Activated CD4-positive, alpha-beta memory T cell treated with anti-CD3 and anti-CD28 coated beads for 36 hours (primary cell): ENCODE measurements at regions not wholly inside any gene's neighbourhood (a gene's known extent, or its start where the extent isn't known, plus 50 kb on each side); places are given as distances from the start of the nearest gene placed in this dataset.

Source experiments
- CTCF ChIA-PET: fragments of 350-600 bp; sonication (Branson Sonifier 250); formaldehyde crosslinking; loops from one replicate; lab custom pipeline; 2021; ENCODE audit warnings: antibody characterized with exemption, inconsistent platforms; lab: Charles Lee
- POLR2A ChIA-PET: fragments of 350-600 bp; sonication (Branson Sonifier 250); formaldehyde crosslinking; loops from one replicate; lab custom pipeline; 2021; ENCODE audit warnings: antibody characterized with exemption; lab: Charles Lee
- DNase-seq: peaks from one replicate; pipeline ENCODE4 v3.0.0-alpha.2; 2020
- H3K27ac Mint-ChIP-seq: one replicate; pipeline ENCODE4 v1.8.0; 2021; ENCODE audit warnings: mixed read lengths
- H3K27me3 Mint-ChIP-seq: one replicate; pipeline ENCODE4 v1.8.0; 2021; ENCODE audit warnings: mixed read lengths
- H3K36me3 Mint-ChIP-seq: one replicate; pipeline ENCODE4 v1.8.0; 2021; ENCODE audit warnings: mixed read lengths
- H3K4me1 Mint-ChIP-seq: one replicate; pipeline ENCODE4 v1.8.0; 2021; ENCODE audit warnings: low read depth, mixed read lengths
- H3K4me3 Mint-ChIP-seq: one replicate; pipeline ENCODE4 v1.8.0; 2021; ENCODE audit warnings: mild to moderate bottlenecking, mixed read lengths
- H3K9me3 Mint-ChIP-seq: one replicate; pipeline ENCODE4 v1.8.0; 2021; ENCODE audit warnings: mixed read lengths
- intact Hi-C: fragments of 100-400 bp; cut with micrococcal nuclease; formaldehyde crosslinking; loops from one replicate; pipeline ENCODE4 v1.15.1; 2023

DNA sequence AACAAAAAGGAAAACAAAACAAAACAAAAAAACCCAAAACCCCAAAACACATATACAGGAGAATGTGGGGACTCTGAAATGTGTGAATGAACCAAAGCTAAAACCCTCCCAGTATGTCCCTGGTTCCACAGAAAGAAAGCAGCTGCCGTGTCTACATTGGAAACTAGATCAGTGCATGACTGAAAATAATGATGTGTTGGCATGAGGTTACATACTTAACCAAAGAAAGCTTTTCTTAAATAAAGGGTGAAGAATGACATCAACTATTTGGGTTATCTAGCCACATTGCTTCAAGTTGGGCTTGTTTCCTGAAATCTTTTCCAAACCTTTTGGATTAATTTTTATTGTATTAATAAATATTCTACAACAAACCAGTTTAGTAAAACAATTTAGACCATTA lies 91.9 kb upstream of the FN1 start:
- Mint-ChIP-seq H3K36me3 (no peaks in the 10 kb centered on the region), H3K27ac (no peak overlapping the region), H3K27me3 (peaks cover 3% of the 10 kb centered on the region), H3K9me3 (peaks cover under 1% of the 10 kb centered on the region), H3K4me1 (no peaks in the 10 kb centered on the region), H3K4me3 (no peak overlapping the region)
- POLR2A ChIA-PET = no interaction called here
- intact Hi-C loops = no loop called here
- CTCF ChIA-PET = interaction anchor here (0.7 kb wide), 1 partner anchor 73 kb away, joined by 3 read pairs; no protein-coding TSS in a partner anchor
- no peak for DNase-seq

DNA sequence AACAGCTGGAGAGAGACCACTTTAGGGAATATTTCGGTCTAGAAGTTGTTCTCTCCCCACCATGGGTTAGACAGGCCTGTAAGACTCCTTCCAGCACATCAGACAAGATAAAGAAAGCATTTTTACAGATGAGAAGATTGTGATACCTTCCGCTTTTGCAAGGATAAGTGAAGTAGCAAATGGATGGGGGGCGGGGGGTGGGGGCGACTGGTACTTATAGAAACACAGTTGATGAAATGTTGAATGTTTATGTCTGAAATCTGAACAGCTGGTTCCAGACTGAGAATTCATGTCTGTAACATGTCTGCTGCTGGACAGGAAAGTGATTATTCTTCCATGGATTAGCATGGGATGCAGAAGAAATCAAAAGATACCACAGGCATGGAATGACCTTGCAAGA lies 90.5 kb upstream of the FN1 start:
- Mint-ChIP-seq H3K36me3 (no peaks in the 10 kb centered on the region), H3K27me3 (peaks cover 3% of the 10 kb centered on the region), H3K27ac (no peak overlapping the region), H3K4me1 (no peaks in the 10 kb centered on the region), H3K9me3 (no peaks in the 10 kb centered on the region), H3K4me3 (no peak overlapping the region)
- no peak for DNase-seq
- intact Hi-C loops = no loop called here
- CTCF ChIA-PET = interaction anchor here (1.0 kb wide), 1 partner anchor 72 kb away, joined by 3 read pairs; no protein-coding TSS in a partner anchor
- POLR2A ChIA-PET = no interaction called here

GRCh38 chr2:215522237-215522636 lies 86.4 kb upstream of the FN1 start:
- POLR2A ChIA-PET = no interaction called here
- Mint-ChIP-seq H3K27me3 (peaks cover 3% of the 10 kb centered on the region), H3K4me3 (no peak overlapping the region), H3K9me3 (no peaks in the 10 kb centered on the region), H3K4me1 (no peaks in the 10 kb centered on the region), H3K27ac (no peak overlapping the region), H3K36me3 (no peaks in the 10 kb centered on the region)
- no peak for DNase-seq
- CTCF ChIA-PET = no interaction called here
- intact Hi-C loops = no loop called here

DNA sequence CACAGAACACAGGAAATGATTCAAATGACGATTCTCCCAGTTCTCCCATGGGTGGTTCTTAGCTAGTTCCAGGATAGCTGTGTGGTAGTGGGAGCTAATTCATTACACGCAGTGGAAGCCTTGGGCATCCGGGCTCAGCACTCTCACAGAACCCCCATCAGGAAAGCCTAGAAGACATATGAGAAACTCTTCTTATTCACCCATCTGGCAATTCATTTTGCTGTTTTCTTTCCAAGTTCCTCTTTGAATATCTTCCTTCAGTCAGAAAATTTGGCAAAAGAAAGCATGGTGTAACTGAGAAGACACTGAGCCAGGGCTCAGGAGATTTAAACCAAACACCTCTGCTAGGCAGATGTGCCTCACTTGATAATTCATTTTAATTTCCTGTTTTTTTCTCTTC lies 85.2 kb upstream of the FN1 start:
- H3K36me3 Mint-ChIP-seq = no peaks in the 10 kb centered on the region
- intact Hi-C loops = no loop called here
- CTCF ChIA-PET = interaction anchor here (1.2 kb wide), 1 partner anchor 67 kb away, joined by 3 read pairs; no protein-coding TSS in a partner anchor

GRCh38 chr2:215517391-215517790 lies 81.5 kb upstream of the FN1 start:
- Mint-ChIP-seq H3K36me3 (no peaks in the 10 kb centered on the region), H3K4me1 (no peaks in the 10 kb centered on the region), H3K4me3 (no peak overlapping the region), H3K27me3 (no peaks in the 10 kb centered on the region), H3K27ac (no peak overlapping the region), H3K9me3 (no peaks in the 10 kb centered on the region)
- POLR2A ChIA-PET = no interaction called here
- intact Hi-C loops = no loop called here
- DNase-seq = no peak
- CTCF ChIA-PET = no interaction called here

More for the DNA sequence above, 85.2 kb upstream of the FN1 start:
- Mint-ChIP-seq H3K9me3 (no peaks in the 10 kb centered on the region), H3K4me1 (no peaks in the 10 kb centered on the region), H3K27ac (no peak overlapping the region), H3K4me3 (no peak overlapping the region), H3K27me3 (peaks cover 3% of the 10 kb centered on the region)
- no peak for DNase-seq
- POLR2A ChIA-PET = no interaction called here

DNA sequence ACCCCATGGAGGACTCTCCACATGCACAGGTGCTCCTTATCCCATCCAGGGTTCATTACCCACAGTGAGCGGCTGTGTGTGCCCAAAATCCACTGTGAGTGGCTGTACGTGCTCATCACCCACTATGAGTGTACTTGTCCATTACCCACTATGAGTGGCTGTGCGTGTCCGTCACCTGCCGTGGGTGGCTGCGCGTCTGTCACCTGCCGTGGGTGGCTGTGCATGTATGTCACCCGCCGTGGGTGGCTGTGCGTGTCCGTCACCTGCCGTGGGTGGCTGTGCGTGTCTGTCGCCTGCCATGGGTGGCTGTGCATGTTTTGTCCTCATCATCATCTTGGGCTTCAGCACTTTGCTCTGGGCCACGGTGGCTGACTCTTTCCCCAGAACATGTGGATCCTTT lies 78.6 kb upstream of the FN1 start:
- H3K4me3 Mint-ChIP-seq = no peak overlapping the region
- DNase-seq = no peak
- ChIA-PET POLR2A (no interaction called here), CTCF (no interaction called here)
- H3K9me3 Mint-ChIP-seq = no peaks in the 10 kb centered on the region
- no peaks in the 10 kb centered on the region for H3K4me1 Mint-ChIP-seq
- no peaks in the 10 kb centered on the region for H3K27me3 Mint-ChIP-seq
- no peaks in the 10 kb centered on the region for H3K36me3 Mint-ChIP-seq
- H3K27ac Mint-ChIP-seq = no peak overlapping the region
- intact Hi-C loops = no loop called here

- intact Hi-C loops = no loop called here
- Mint-ChIP-seq H3K4me3 (no peak overlapping the region), H3K27ac (no peak overlapping the region), H3K27me3 (no peaks in the 10 kb centered on the region), H3K4me1 (no peaks in the 10 kb centered on the region), H3K36me3 (no peaks in the 10 kb centered on the region), H3K9me3 (no peaks in the 10 kb centered on the region)
- CTCF ChIA-PET = no interaction called here
- POLR2A ChIA-PET = no interaction called here
- DNase-seq = no peak
Measured at GRCh38 chr2:215511454-215512346, 75.8 kb upstream of the FN1 start.

- no peak for DNase-seq
- no peaks in the 10 kb centered on the region for H3K9me3 Mint-ChIP-seq
- no peak overlapping the region for H3K4me3 Mint-ChIP-seq
- peaks cover 3% of the 10 kb centered on the region for H3K27me3 Mint-ChIP-seq
- intact Hi-C loops = no loop called here
- ChIA-PET POLR2A (no interaction called here), CTCF (no interaction called here)
- no peaks in the 10 kb centered on the region for H3K36me3 Mint-ChIP-seq
- no peak overlapping the region for H3K27ac Mint-ChIP-seq
- no peaks in the 10 kb centered on the region for H3K4me1 Mint-ChIP-seq
Measured at GRCh38 chr2:215507836-215508235, 72.0 kb upstream of the FN1 start.

DNA sequence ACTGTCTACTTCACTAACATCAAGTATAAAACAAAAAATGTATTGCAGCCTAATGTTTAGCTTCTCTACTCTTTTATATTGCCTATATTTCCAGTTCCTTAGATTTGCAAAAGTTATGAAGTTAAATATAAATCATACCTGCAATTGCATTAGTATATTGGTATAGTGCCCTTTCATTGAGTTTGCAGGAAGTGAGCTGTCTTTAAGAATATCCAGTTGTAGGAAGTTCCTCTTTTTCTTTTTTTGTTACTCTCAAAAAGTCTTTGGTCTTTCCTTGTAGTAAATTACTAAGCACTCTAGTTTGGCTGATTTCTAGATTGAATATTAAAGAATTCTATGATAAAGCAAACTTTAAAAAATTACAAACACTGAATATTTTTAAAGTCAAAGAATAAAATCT lies 71.3 kb upstream of the FN1 start:
- intact Hi-C loops = no loop called here
- no peak for DNase-seq
- Mint-ChIP-seq H3K36me3 (no peaks in the 10 kb centered on the region), H3K9me3 (no peaks in the 10 kb centered on the region), H3K27ac (no peak overlapping the region), H3K27me3 (peaks cover 3% of the 10 kb centered on the region), H3K4me1 (no peaks in the 10 kb centered on the region), H3K4me3 (no peak overlapping the region)
- POLR2A ChIA-PET = no interaction called here
- CTCF ChIA-PET = no interaction called here

- H3K4me1 Mint-ChIP-seq = no peaks in the 10 kb centered on the region
- no peaks in the 10 kb centered on the region for H3K36me3 Mint-ChIP-seq
- no peak overlapping the region for H3K27ac Mint-ChIP-seq
- H3K9me3 Mint-ChIP-seq = no peaks in the 10 kb centered on the region
- POLR2A ChIA-PET = no interaction called here
- intact Hi-C loops = no loop called here
- no peak overlapping the region for H3K4me3 Mint-ChIP-seq
- peaks cover 3% of the 10 kb centered on the region for H3K27me3 Mint-ChIP-seq
- CTCF ChIA-PET = no interaction called here
- no peak for DNase-seq
Measured at GRCh38 chr2:215506604-215506990, 70.7 kb upstream of the FN1 start.

GRCh38 chr2:215505044-215505786 lies 69.3 kb upstream of the FN1 start:
- intact Hi-C loops = no loop called here
- no peaks in the 10 kb centered on the region for H3K4me1 Mint-ChIP-seq
- H3K36me3 Mint-ChIP-seq = no peaks in the 10 kb centered on the region
- no peak overlapping the region for H3K27ac Mint-ChIP-seq
- ChIA-PET CTCF (no interaction called here), POLR2A (no interaction called here)
- H3K27me3 Mint-ChIP-seq = peaks cover 3% of the 10 kb centered on the region
- no peaks in the 10 kb centered on the region for H3K9me3 Mint-ChIP-seq
- no peak for DNase-seq
- no peak overlapping the region for H3K4me3 Mint-ChIP-seq

DNA sequence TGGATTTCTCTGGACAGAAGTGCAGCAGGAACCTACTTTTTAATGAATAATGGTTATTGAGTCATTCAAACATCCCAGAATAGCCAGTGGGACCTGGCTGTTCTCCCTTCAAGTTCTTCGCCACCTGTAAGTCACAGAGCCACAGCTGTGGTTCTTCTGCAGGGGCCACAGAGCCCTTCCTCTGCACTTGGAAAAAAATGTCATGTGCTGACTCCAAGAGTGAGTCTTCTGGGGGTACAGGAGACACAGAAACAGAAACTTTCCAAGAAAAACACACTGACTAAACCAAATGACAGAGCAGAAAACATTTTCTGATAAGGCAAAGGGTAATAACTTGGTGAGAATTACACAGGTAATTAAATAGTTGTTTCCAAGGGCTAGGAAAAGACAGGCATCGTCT lies 68.7 kb upstream of the FN1 start:
- Mint-ChIP-seq H3K4me1 (no peaks in the 10 kb centered on the region), H3K27me3 (peaks cover 3% of the 10 kb centered on the region), H3K36me3 (no peaks in the 10 kb centered on the region), H3K4me3 (no peak overlapping the region), H3K9me3 (no peaks in the 10 kb centered on the region), H3K27ac (no peak overlapping the region)
- CTCF ChIA-PET = no interaction called here
- intact Hi-C loops = no loop called here
- POLR2A ChIA-PET = no interaction called here
- DNase-seq = no peak
